Prostate gland (tissue), 2 donors: ENCODE measurements at regions not wholly inside any gene's neighbourhood (a gene's known extent, or its start where the extent isn't known, plus 50 kb on each side); places are given as distances from the start of the nearest gene placed in this dataset.

Experiments
- DNase-seq: peaks from one replicate; pipeline ENCODE4 v3.0.0-alpha.2; 2019; ENCODE audit warnings: low spot score
- H3K27ac ChIP-seq, 2 donors: fragments of 200-600 bp; sonication (generic); 2 replicates each; pipeline ENCODE4 v1.5.1; 2017 to 2019
- H3K27me3 ChIP-seq: fragments of 200-600 bp; sonication (generic); replicated peaks from 2 replicates; pipeline ENCODE4 v1.5.1; 2019; ENCODE audit not compliant: insufficient read depth
- H3K36me3 ChIP-seq, 2 donors: fragments of 200-600 bp; sonication (generic); 1 replicate in 1 of 2; 2 replicates in 1 of 2; pipeline versions ENCODE4 v1.5.1 to v1.8.1; 2017 to 2019
- H3K4me1 ChIP-seq: fragments of 200-600 bp; sonication (generic); replicated peaks from 2 replicates; pipeline ENCODE4 v1.5.1; 2019
- H3K4me3 ChIP-seq, 2 donors: fragments of 200-600 bp; sonication (generic); 2 replicates each; pipeline ENCODE4 v1.5.1; 2017 to 2019
- H3K9me3 ChIP-seq: fragments of 200-600 bp; sonication (generic); 2 replicates; pipeline ENCODE4 v1.5.1; 2017
- POLR2A ChIP-seq: fragments of 450-650 bp; IDR thresholded peaks from one replicate; pipeline ENCODE4 v1.6.1; 2016; ENCODE audit warnings: antibody characterized with exemption, mild to moderate bottlenecking
- POLR2AphosphoS5 ChIP-seq: sonication (generic); formaldehyde crosslinking; IDR thresholded peaks from one replicate; pipeline ENCODE4 v1.6.1; 2017; ENCODE audit warnings: antibody characterized with exemption
- WGBS: methylation state at CpG from one replicate; pipeline ENCODE4 v1.1.5; 2018; 5-methylcytosine and 5-hydroxymethylcytosine counted together
- intact Hi-C: fragments of 100-400 bp; cut with DNase I; formaldehyde crosslinking; loops from one replicate; pipeline ENCODE4 v1.14.2; 2022
- TF ChIP-seq, protein P1 (sequence below), 4 experiments: fragments of 200-600 bp in 2 of 4; fragments of 450-650 bp in 2 of 4; sonication (generic) in 2 of 4; IDR thresholded peaks; 1 replicate in 3 of 4; 2 replicates in 1 of 4; pipeline ENCODE4 v1.5.1; 2016 to 2019; ENCODE audit warnings: antibody characterized with exemption in 4 of 4, mild to moderate bottlenecking in 2 of 4, moderate library complexity in 2 of 4

- Histone ChIP-seq H3K4me1 (no peaks in the 10 kb centered on the region), H3K27ac (no peak overlapping the region), H3K27me3 (no peaks in the 10 kb centered on the region), H3K4me3 (no peak overlapping the region), H3K36me3 (no peaks in the 10 kb centered on the region), H3K9me3 (no peaks in the 10 kb centered on the region)
- 38% methylated on average over 1 of the region's 1 CpG for WGBS
- intact Hi-C loops: no loop called here
- TF ChIP-seq POLR2AphosphoS5 (no peak), POLR2A (no peak)
- TF ChIP-seq, protein P1, sequence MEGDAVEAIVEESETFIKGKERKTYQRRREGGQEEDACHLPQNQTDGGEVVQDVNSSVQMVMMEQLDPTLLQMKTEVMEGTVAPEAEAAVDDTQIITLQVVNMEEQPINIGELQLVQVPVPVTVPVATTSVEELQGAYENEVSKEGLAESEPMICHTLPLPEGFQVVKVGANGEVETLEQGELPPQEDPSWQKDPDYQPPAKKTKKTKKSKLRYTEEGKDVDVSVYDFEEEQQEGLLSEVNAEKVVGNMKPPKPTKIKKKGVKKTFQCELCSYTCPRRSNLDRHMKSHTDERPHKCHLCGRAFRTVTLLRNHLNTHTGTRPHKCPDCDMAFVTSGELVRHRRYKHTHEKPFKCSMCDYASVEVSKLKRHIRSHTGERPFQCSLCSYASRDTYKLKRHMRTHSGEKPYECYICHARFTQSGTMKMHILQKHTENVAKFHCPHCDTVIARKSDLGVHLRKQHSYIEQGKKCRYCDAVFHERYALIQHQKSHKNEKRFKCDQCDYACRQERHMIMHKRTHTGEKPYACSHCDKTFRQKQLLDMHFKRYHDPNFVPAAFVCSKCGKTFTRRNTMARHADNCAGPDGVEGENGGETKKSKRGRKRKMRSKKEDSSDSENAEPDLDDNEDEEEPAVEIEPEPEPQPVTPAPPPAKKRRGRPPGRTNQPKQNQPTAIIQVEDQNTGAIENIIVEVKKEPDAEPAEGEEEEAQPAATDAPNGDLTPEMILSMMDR (IDR thresholded peaks at IDR 0.05): no peak
- no peak for DNase-seq
Observed at GRCh38 chr5:74009502-74009901, 383.5 kb downstream of the ARHGEF28 start.

DNA sequence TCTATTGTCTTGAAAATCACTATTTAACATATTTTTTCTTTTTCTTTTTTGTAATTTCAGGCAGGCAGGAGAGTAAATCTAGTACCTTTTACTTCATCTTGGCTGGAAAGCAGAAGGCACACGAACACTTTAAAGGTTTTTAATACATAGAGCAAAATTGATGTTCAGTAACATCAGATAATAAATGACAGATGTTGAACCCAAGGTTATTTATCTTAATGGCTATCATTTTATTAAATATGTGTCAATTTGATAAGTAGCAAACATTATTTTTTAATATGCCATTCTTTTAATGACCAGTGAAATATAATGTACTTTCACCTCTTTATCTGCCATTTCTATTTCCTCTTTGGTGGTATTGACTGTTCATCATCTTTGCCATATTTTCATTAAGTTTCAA, 381.2 kb downstream of the ARHGEF28 start:
- TF ChIP-seq POLR2AphosphoS5: no peak
- no peak for TF ChIP-seq POLR2A
- TF ChIP-seq, protein P1 (IDR thresholded peaks at IDR 0.05): no peak
- Histone ChIP-seq H3K27ac (no peak overlapping the region), H3K9me3 (no peaks in the 10 kb centered on the region), H3K27me3 (no peaks in the 10 kb centered on the region), H3K36me3 (no peaks in the 10 kb centered on the region), H3K4me1 (no peaks in the 10 kb centered on the region), H3K4me3 (no peak overlapping the region)
- no peak for DNase-seq
- intact Hi-C loops: no loop called here
- 0% methylated on average over 1 of the region's 1 CpG for WGBS

- WGBS: 50% methylated on average over 3 of the region's 3 CpGs
- no peaks in the 10 kb centered on the region for H3K9me3 ChIP-seq
- no peaks in the 10 kb centered on the region for H3K27me3 ChIP-seq
- no peaks in the 10 kb centered on the region for H3K4me1 ChIP-seq
- no peaks in the 10 kb centered on the region for H3K36me3 ChIP-seq
- intact Hi-C loops: no loop called here
- no peak for DNase-seq
- H3K27ac ChIP-seq: no peak overlapping the region
- no peak overlapping the region for H3K4me3 ChIP-seq
- TF ChIP-seq, protein P1 (IDR thresholded peaks at IDR 0.05): no peak
- TF ChIP-seq POLR2AphosphoS5 (no peak), POLR2A (no peak)
Observed at GRCh38 chr5:73999297-73999696, 373.3 kb downstream of the ARHGEF28 start.

- 22% methylated on average over 4 of the region's 4 CpGs for WGBS
- intact Hi-C loops: no loop called here
- no peak overlapping the region for H3K4me3 ChIP-seq
- peak; percentile 32 for DNase-seq
- H3K9me3 ChIP-seq: no peaks in the 10 kb centered on the region
- TF ChIP-seq POLR2A (no peak), POLR2AphosphoS5 (peak; percentile 67)
- no peaks in the 10 kb centered on the region for H3K4me1 ChIP-seq
- H3K36me3 ChIP-seq: no peaks in the 10 kb centered on the region
- H3K27me3 ChIP-seq: no peaks in the 10 kb centered on the region
- H3K27ac ChIP-seq: peak overlapping the region in 1 of 2 donors; percentile 40
Observed at GRCh38 chr5:73998489-73998888, 372.5 kb downstream of the ARHGEF28 start.

GRCh38 chr5:73997960-73998359, 372.0 kb downstream of the ARHGEF28 start:
- TF ChIP-seq POLR2AphosphoS5 (no peak), POLR2A (no peak)
- TF ChIP-seq, protein P1 (IDR thresholded peaks at IDR 0.05): no peak

More at GRCh38 chr5:73997960-73998359, 372.0 kb downstream of the ARHGEF28 start:
- Histone ChIP-seq H3K4me1 (no peaks in the 10 kb centered on the region), H3K27me3 (no peaks in the 10 kb centered on the region), H3K9me3 (no peaks in the 10 kb centered on the region), H3K36me3 (no peaks in the 10 kb centered on the region), H3K4me3 (no peak overlapping the region), H3K27ac (peak overlapping the region in 1 of 2 donors; percentile 40)
- intact Hi-C loops: no loop called here
- no peak for DNase-seq
